ENCODE measurements at regions not wholly inside any gene's neighbourhood (a gene's known extent, or its start where the extent isn't known, plus 50 kb on each side); places are given as distances from the start of the nearest gene placed in this dataset.

GRCh38 chr21:25097648-25098047 lies 509.6 kb downstream of the MRPL39 start:
- H3K9me3 ChIP-seq (ENCODE audit: severe bottlenecking): no peaks in the 10 kb centered on the region
- H3K4me3 ChIP-seq (ENCODE audit: low read depth, low read length): no peak overlapping the region
- TF ChIP-seq CTCF (IDR thresholded peaks at IDR 0.05; ENCODE audit: low read depth, low read length): no peak
- no peak for DNase-seq
- H3K27ac ChIP-seq: no peak overlapping the region
- no peaks in the 10 kb centered on the region for H3K27me3 ChIP-seq (ENCODE audit: insufficient read depth, low read depth, severe bottlenecking)
- no peaks in the 10 kb centered on the region for H3K36me3 ChIP-seq

GRCh38 chr21:25094695-25095094 lies 512.6 kb downstream of the MRPL39 start:
- Histone ChIP-seq H3K4me3 (ENCODE audit: low read depth, low read length) (no peak overlapping the region), H3K27me3 (ENCODE audit: insufficient read depth, low read depth, severe bottlenecking) (no peaks in the 10 kb centered on the region), H3K27ac (no peak overlapping the region), H3K9me3 (ENCODE audit: severe bottlenecking) (no peaks in the 10 kb centered on the region), H3K36me3 (no peaks in the 10 kb centered on the region)
- no peak for TF ChIP-seq CTCF (IDR thresholded peaks at IDR 0.05; ENCODE audit: low read depth, low read length)
- DNase-seq: no peak

GRCh38 chr21:25092441-25093011 lies 514.8 kb downstream of the MRPL39 start:
- Histone ChIP-seq H3K27ac (no peak overlapping the region), H3K4me3 (ENCODE audit: low read depth, low read length) (no peak overlapping the region), H3K27me3 (ENCODE audit: insufficient read depth, low read depth, severe bottlenecking) (no peaks in the 10 kb centered on the region), H3K9me3 (ENCODE audit: severe bottlenecking) (no peaks in the 10 kb centered on the region), H3K36me3 (no peaks in the 10 kb centered on the region)
- TF ChIP-seq CTCF (IDR thresholded peaks at IDR 0.05; ENCODE audit: low read depth, low read length): no peak
- no peak for DNase-seq

GRCh38 chr21:25081096-25081495 lies 526.2 kb downstream of the MRPL39 start:
- H3K36me3 ChIP-seq: no peaks in the 10 kb centered on the region
- no peak overlapping the region for H3K4me3 ChIP-seq (ENCODE audit: low read depth, low read length)
- H3K27ac ChIP-seq: no peak overlapping the region
- no peak for TF ChIP-seq CTCF (IDR thresholded peaks at IDR 0.05; ENCODE audit: low read depth, low read length)
- H3K9me3 ChIP-seq (ENCODE audit: severe bottlenecking): no peaks in the 10 kb centered on the region
- no peaks in the 10 kb centered on the region for H3K27me3 ChIP-seq (ENCODE audit: insufficient read depth, low read depth, severe bottlenecking)
- no peak for DNase-seq

GRCh38 chr21:25080661-25081060 lies 526.6 kb downstream of the MRPL39 start:
- Histone ChIP-seq H3K4me3 (ENCODE audit: low read depth, low read length) (no peak overlapping the region), H3K36me3 (no peaks in the 10 kb centered on the region), H3K9me3 (ENCODE audit: severe bottlenecking) (no peaks in the 10 kb centered on the region), H3K27ac (no peak overlapping the region), H3K27me3 (ENCODE audit: insufficient read depth, low read depth, severe bottlenecking) (no peaks in the 10 kb centered on the region)
- DNase-seq: no peak
- TF ChIP-seq CTCF (IDR thresholded peaks at IDR 0.05; ENCODE audit: low read depth, low read length): no peak

GRCh38 chr21:25080141-25080540 lies 527.1 kb downstream of the MRPL39 start:
- Histone ChIP-seq H3K9me3 (ENCODE audit: severe bottlenecking) (no peaks in the 10 kb centered on the region), H3K27me3 (ENCODE audit: insufficient read depth, low read depth, severe bottlenecking) (no peaks in the 10 kb centered on the region), H3K27ac (no peak overlapping the region), H3K36me3 (no peaks in the 10 kb centered on the region), H3K4me3 (ENCODE audit: low read depth, low read length) (no peak overlapping the region)
- DNase-seq: no peak
- TF ChIP-seq CTCF (IDR thresholded peaks at IDR 0.05; ENCODE audit: low read depth, low read length): no peak

Measured in WERI-Rb-1 (cell line).